GM19452 (cell line): ENCODE measurements at regions not wholly inside any gene's neighbourhood (a gene's known extent, or its start where the extent isn't known, plus 50 kb on each side); places are given as distances from the start of the nearest gene placed in this dataset.
"Not testable (repeated sequence)": the region's sequence is repeated elsewhere in the genome, so short reads cannot be mapped to it uniquely, and the experiment has no call there.

Experiments
- ATAC-seq: cut with Tn5 transposase; IDR thresholded peaks from one replicate; pipeline ENCODE4 v1.9.1; 2021; ENCODE audit not compliant: unreplicated experiment

DNA sequence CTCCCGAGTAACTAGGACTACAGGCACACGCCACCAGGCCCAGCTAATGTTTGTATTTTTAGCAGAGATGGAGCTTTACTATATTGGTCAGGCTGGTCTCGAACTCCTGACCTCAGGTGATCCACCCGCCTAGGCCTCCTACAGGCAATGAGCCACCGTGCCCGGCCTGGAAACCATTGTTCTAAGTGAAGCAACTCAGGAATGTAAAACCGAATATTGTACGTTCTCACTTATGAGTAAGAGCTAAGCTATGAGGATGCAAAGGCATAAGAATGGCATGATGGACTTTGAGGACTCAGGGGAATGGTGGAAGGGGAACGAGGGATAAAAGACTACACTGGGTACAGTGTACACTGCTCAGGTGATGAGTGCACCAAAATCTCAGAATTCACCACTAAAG is 235.1 kb upstream of the AUTS2 start:
- ATAC-seq = no peak

DNA sequence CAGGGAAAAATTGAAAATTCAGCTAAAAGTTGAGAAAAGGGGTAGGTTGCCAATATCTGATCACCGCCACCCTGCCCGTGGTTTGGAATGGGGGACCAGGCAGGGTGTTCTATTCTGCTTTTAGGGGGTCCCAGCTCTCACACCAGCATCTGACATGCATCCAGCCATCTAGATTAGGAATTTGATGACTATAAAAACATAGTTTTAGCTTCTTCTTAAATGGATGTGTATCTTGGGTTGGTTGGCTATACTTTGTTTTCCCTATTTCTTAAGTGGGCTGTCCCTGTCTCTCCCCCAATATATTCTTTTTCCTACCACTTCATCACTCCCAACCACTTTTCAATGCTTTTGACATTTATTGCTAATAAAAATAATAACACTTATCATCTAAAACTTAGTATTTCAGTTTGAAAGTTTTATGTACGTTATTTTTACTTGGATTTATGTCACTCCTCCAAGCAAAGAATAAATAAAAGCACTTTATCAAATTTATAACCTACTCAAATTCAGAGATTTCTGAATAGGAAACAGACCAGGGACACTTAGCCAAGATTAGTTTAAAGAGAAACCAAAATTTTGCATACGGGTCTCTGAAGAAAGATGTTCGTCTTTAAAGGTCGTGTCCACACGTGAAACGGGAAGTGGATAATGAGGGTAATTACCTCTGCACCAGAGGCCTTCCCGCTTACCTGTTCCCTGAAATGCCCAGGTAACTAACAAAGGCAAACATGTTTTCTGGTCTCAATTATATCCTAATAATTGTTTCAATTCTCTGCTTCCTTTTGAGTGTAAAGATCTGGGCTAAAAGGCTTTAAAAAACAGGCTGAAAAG is 233.2 kb upstream of the AUTS2 start:
- ATAC-seq = no peak

DNA sequence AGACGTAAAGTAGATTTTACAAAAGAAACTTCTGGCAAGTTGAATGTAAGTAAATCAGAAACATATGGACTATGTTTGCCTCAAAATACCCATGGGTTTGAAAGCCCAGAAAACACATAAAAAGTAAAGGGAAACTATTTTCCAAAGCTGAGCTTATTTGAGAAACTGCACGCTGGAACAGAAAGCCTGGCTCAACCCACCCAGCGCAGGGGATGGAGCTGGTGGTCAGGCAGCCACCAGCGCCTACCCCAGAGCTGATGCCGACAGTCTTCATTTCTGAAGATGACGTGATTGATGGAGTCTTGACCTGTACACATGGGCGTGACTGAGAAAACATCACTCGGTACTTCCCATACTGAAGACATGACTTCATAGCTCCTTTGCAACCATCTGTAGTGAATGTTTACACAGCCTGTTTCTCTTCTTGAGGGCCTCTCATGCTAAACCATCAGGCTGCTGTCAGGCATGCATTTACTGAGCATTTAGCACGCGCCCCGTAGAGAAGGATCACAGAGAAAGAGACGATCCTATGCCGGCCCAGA is 232.6 kb upstream of the AUTS2 start:
- no peak for ATAC-seq

DNA sequence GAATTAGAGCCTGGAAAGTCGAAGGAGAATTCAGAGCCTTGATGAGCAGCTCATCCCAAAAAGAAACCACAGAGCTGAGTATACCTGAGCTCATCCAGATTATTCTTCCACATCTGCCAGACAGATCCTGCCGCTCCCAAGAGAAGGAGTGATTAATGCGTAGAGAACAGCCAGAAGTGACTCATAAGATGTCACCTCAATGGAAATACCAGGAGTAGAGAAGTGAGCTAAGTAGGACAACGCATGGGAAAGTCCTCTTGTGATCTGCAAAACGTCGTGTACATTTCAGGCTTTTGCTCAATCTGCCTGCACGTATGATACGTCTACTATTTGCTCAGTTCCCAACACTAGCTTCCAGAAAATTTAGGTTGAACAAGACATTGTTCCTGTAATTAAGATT is 230.5 kb upstream of the AUTS2 start:
- no peak for ATAC-seq

GRCh38 chr7:69373171-69374043 is 224.9 kb upstream of the AUTS2 start:
- ATAC-seq = no peak

GRCh38 chr7:69374044-69374425 is 224.2 kb upstream of the AUTS2 start:
- ATAC-seq = no peak

DNA sequence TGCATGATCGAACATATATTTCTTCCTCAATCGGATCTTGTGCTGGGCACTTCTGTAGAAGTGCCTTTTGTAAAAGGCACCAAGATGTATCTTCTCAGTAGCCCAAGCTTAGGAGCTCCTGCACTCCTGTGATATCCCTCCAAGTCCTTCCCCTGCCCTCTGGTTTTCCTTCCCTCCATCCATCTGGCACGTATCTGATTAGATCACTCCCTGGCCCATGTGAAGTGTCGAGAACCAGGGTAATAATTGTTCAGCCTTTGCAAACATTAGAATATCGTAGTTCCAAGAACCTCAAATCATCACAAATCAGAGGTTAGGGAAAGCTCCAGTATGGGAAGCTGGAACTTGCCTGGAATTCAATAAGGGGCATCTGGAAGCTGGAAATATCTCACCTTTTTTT is 221.1 kb upstream of the AUTS2 start:
- ATAC-seq = no peak

DNA sequence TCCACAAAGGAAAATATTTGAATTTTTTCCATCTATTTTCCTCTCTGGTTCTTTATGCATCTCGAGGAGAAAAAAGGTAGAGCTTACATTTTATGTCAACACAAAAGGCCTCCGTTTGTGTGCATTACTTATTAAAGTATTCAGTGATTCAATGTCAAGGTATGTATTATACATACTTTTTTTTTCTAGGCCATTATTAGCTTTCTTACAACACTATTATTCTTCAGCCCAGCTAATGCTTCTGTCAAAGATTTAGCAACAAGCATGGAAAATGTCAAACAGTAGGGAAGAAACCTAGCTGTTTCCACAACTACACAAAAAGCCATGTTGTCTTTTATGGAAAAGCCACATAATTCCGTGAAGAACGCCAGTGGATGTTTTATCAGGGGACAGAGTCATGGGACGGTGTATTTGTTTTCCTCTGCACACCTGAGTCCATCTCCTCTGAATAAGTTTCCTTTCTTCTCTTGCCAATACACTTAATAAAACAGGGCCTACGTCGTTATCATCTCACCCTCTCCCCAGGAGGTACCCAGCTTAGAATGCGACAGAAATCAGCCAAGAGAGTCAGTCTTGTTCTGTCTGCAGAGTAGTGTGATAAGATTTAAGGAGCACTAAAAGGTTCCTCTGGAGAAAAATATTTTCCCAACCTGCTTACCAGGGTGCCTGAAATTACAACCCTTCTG is 209.7 kb upstream of the AUTS2 start:
- no peak for ATAC-seq

- ATAC-seq = no peak
Observed at GRCh38 chr7:69389216-69389615, 209.1 kb upstream of the AUTS2 start.

- not testable (repeated sequence) for ATAC-seq
Observed at GRCh38 chr7:69393912-69394311, 204.4 kb upstream of the AUTS2 start.

DNA sequence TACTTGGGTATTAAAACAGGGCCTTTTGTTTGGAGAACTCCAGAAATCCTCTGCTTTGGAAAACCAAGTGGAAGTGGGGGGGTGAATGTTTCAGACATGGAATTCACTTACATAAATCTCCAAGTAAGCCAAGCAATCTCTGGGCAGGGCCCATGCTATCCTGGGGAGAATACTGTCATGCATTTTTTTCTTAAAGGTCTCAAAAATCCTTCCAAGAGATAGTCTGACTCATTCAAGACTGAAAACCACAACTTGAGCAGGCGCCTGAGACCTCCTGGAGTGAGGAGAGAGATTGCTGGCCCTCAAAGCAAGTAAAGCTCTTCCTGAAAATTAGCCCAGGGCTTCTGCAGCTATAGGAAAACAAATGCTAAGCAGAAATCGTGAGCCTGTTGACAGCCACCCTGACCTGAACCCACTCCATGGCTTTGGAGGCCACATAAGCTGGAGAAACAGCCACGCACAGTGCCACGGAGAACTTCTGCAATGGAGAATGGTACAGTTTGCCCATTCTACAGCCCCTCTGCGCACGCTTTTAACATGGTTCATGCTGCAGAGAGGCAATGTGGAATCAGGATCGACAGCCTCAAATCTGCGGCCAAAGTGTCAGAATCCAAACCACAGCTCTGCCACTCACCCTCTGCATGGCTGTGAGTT is 203.1 kb upstream of the AUTS2 start:
- ATAC-seq = no peak

- ATAC-seq = no peak
Observed at GRCh38 chr7:69398986-69399385, 199.3 kb upstream of the AUTS2 start.

DNA sequence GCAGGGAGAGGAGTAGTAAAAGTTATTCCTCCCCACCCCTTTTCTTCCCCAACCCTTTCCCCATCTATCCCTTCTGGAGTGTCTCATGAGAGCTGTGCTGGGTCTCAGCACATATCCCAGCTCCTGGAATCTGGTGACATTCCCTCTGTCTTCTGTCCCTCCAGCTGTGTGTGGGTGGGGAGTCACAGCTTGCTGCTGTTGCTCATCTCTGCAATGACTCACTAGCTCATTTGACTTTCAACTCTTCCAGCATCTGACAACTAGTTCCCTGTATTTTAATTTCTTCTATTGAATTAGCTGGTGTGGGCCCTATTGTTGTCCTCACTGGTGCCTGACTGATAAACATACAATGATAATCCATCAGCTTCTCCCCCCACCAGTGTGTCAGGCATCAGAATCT is 198.9 kb upstream of the AUTS2 start:
- ATAC-seq = no peak

DNA sequence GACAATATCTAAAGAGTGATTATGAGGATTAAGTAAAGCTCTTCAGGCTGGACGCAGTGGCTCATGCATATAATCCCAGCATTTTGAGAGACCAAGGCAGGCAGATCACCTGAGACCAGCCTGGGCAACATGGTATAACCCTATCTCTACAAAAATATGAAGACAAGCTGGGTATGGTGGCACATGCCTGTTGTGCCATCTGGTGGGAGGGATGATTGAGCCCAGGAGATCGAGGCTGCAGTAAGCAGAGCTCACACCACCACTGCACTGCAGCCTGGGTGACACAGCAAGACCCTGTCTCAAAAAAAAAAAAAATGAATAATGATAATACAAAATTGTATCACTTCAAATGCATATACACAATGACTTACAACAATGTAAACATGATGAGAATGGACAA is 195.6 kb upstream of the AUTS2 start:
- no peak for ATAC-seq

DNA sequence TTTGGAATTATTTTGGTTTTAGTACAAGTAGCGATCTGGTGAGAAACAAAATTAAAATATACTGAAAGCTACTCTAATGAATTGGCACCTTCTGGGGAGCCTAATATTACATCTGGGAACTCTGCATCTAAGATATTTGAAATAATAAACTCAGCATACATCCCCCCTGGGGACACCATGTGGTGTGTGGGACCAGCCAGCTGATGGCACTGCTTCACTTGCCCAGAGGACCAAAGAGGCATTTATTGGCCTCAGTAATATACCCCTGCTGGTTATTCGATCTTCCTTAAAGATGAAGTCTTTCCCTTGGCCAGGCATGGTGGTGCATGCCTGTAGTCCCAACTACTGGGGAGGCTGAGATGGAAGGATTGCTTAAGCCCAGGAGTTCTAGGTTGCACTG is 195.1 kb upstream of the AUTS2 start:
- ATAC-seq = no peak

GRCh38 chr7:69411018-69411417 is 187.3 kb upstream of the AUTS2 start:
- ATAC-seq = no peak

- ATAC-seq = no peak
Observed at GRCh38 chr7:69411466-69411865, 186.8 kb upstream of the AUTS2 start.

DNA sequence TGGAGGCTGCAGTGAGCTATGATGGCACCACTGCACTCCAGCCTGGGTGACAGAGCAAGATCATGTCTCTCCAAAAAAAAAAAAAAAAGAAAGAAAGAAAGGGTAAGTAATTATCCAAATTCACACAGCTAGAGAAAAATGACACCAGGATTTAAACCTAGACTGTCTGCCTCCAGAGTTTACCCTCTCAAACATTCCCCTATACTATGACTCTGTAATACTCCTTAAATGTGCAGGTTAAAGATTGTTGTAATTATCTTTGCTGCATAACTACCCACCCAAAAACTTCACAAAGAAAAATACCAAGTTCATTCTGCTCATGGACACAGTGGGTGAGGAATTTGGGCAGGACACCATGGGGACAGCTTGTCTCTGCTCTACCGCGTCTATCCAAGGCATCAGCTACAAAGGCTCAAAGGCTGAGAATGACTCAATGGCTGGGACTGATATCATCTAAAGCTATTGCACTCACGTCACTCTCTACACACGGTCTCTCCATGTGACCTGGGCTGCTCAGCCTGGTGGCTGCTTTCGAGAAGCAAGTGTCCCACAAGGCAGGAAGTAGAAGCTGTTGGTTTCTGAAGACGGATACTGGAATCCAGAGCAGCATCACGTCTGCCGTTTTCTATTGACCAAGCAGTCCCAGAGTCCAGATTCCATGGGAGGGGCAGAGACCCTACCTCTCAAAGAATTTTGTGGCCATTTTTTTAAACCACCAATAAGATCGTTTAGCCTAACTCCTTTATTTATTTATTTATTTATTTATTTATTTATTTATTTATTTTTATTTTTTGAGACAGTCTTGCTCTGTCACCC is 185.7 kb upstream of the AUTS2 start:
- ATAC-seq = no peak

DNA sequence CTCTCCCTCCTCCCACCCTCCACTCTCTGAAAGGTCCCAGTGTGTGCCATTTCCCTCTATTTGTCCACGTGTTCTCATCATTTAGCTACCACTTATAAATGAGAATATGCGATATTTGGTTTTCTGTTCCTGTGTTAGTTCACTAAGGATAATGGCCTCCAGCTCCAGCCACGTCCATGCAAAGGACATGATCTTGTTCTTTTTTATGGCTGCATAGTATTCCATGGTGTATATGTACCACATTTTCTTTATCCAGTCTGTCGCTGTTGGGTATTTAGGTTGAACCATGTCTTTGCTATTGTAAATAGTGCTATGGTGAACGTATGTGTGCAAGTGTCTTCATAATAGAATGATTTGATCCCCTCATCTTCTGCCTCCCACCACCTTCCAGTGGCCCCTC is 183.7 kb upstream of the AUTS2 start:
- no peak for ATAC-seq
